Vagina (tissue), 2 donors: ENCODE measurements at regions not wholly inside any gene's neighbourhood (a gene's known extent, or its start where the extent isn't known, plus 50 kb on each side); places are given as distances from the start of the nearest gene placed in this dataset.

Experiments
- CTCF ChIP-seq, 3 experiments: fragments of 450-650 bp in 2 of 3; fragments of 200-600 bp in 1 of 3; sonication (generic) in 1 of 3; IDR thresholded peaks; one replicate each; pipeline ENCODE4 v1.5.1; 2017 to 2019; ENCODE audit warnings: antibody characterized with exemption in 3 of 3, mild to moderate bottlenecking in 2 of 3, moderate library complexity in 2 of 3
- POLR2A ChIP-seq, 2 donors: fragments of 450-650 bp; IDR thresholded peaks; one replicate each; pipeline ENCODE4 v1.6.1; 2017; ENCODE audit warnings: antibody characterized with exemption in 2 of 2, mild to moderate bottlenecking in 2 of 2, moderate library complexity in 2 of 2

GRCh38 chr6:859936-860335 lies 167.0 kb upstream of the EXOC2 start:
- TF ChIP-seq CTCF (IDR thresholded peaks at IDR 0.05) (no peak), POLR2A (IDR thresholded peaks at IDR 0.05) (no peak)
